AG10803 (cell line): ENCODE measurements at regions not wholly inside any gene's neighbourhood (a gene's known extent, or its start where the extent isn't known, plus 50 kb on each side); places are given as distances from the start of the nearest gene placed in this dataset.
A peak's percentile ranks its signal among the peaks of the same experiment; 100 is the strongest.

Source experiments
- DNase-seq: peaks from one replicate; pipeline ENCODE4 v3.0.0; 2010; ENCODE audit warnings: low read depth
- H3K4me3 ChIP-seq: 2 replicates; pipeline ENCODE4 v1.5.1; 2011; ENCODE audit warnings: mild to moderate bottlenecking, low read length, control low read depth
- CTCF ChIP-seq: conservative IDR thresholded peaks from 2 replicates; pipeline ENCODE4 v1.5.1; 2011; ENCODE audit warnings: mild to moderate bottlenecking, low read length, control low read depth, inconsistent platforms

DNA sequence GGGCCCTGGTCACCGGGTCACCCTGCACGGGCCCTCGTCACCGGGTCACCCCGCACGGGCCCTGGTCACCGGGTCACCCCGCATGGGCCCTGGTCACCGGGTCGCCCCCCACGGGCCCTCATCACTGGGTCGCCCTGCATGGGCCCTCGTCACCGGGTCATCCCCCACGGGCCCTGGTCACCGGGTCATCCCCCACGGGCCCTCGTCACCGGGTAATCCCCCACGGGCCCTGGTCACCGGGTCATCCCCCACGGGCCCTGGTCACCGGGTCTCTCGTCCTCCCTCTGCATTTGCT, 77.6 kb downstream of the RIPK4 start:
- no peak for DNase-seq
- TF ChIP-seq CTCF = no peak

GRCh38 chr21:41687633-41688032, 79.2 kb downstream of the RIPK4 start:
- DNase-seq = no peak
- no peak for TF ChIP-seq CTCF

More for the DNA sequence above, 77.6 kb downstream of the RIPK4 start:
- H3K4me3 ChIP-seq = no peak overlapping the region

GRCh38 chr21:41686664-41687063, 80.2 kb downstream of the RIPK4 start:
- no peak overlapping the region for H3K4me3 ChIP-seq
- no peak for TF ChIP-seq CTCF
- no peak for DNase-seq

More at GRCh38 chr21:41687633-41688032, 79.2 kb downstream of the RIPK4 start:
- no peak overlapping the region for H3K4me3 ChIP-seq

DNA sequence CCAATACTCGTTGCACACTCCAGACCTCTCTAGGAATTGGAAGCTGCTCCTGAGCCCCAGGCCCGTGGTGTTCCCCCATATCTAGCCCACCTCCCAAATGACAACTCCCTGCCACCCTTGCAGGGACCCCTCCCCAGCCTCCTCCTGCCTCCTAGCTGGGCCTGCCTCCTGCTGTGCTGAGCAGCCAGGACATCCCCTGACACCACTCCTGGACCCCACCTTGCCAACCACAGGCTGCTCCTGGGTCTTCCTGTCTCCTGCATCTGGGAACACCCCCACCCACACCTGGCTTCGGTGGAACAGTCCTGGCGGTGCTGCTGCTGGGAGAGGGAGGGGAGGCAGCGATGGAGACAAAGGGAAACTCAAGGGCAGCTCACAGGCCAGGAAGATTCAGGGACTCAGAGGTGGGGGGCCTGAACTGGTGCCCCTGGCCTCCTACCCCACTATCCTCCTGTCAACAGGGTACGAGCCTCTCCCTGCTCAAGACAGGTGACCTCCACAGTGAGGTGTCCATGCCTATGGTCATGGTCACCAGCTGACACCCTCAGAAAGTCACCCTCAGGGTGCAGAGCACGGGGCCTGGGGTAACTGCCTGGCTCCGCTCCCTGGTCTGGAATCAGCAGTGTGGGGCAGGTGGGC, 81.2 kb downstream of the RIPK4 start:
- TF ChIP-seq CTCF = no peak
- no peak overlapping the region for H3K4me3 ChIP-seq
- DNase-seq = no peak

DNA sequence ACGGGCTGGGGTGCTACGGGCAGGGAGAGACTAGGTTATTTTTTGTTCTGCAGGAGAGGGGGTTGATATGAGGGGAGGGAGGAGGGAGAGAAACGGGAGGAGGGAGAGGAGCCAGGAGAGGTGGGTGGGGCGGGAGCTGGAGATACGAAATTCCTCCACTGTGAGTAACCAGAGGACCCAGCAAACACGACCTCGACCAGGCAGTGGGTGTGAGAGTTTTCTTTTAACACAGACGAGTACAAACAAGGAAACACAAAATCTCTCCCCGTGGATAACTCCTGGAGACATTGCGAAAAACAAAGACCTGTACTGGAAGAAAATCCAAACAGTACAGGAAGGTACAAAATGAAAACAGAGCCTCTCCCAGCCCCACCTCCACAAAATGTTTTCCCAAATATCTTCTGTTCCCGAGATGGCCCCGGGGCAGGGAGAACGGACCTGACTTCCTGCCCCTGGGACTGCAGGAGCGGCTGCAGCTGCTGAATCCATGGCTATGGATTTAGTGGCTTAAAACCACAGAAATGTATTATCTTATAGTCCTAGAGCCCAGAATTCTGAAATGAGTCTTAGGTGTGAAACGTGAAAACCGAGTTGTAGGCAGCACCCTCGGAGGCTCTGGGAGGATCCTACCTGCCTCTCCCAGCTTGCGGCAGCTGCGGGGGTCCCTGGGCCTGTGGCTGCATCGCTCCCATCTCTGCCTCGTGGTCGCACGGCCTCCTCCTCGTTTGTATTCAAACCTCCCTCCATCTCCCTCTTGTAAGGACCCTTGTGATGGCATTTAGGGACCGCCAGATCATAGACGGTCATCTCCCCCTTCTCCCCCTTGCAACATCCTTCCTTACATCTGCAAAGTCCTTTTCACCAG, 82.2 kb downstream of the RIPK4 start:
- DNase-seq = peak; percentile 66
- no peak for TF ChIP-seq CTCF
- no peak overlapping the region for H3K4me3 ChIP-seq

- no peak for TF ChIP-seq CTCF
- no peak for DNase-seq
These were observed 83.0 kb downstream of the RIPK4 start for GRCh38 chr21:41683815-41684214.

GRCh38 chr21:41682719-41683179, 84.1 kb downstream of the RIPK4 start:
- H3K4me3 ChIP-seq = no peak overlapping the region
- DNase-seq = no peak
- no peak for TF ChIP-seq CTCF

More at GRCh38 chr21:41683815-41684214, 83.0 kb downstream of the RIPK4 start:
- no peak overlapping the region for H3K4me3 ChIP-seq
